HG03045 (cell line): ENCODE measurements at regions not wholly inside any gene's neighbourhood (a gene's known extent, or its start where the extent isn't known, plus 50 kb on each side); places are given as distances from the start of the nearest gene placed in this dataset.

Source experiments
- ATAC-seq: cut with Tn5 transposase; IDR thresholded peaks from one replicate; pipeline ENCODE4 v1.9.1; 2021; ENCODE audit warnings: mild to moderate bottlenecking, moderate library complexity; ENCODE audit not compliant: unreplicated experiment

GRCh38 chr5:157933005-157933404 is 74.1 kb upstream of the CLINT1 start:
- ATAC-seq = no peak

GRCh38 chr5:157930710-157931109 is 71.8 kb upstream of the CLINT1 start:
- no peak for ATAC-seq

GRCh38 chr5:157926977-157927376 is 68.0 kb upstream of the CLINT1 start:
- no peak for ATAC-seq

GRCh38 chr5:157925786-157926671 is 67.1 kb upstream of the CLINT1 start:
- no peak for ATAC-seq

- no peak for ATAC-seq
These were observed 66.2 kb upstream of the CLINT1 start for GRCh38 chr5:157924931-157925729.

- ATAC-seq = no peak
These were observed 65.5 kb upstream of the CLINT1 start for GRCh38 chr5:157924490-157924889.

GRCh38 chr5:157923765-157924164 is 64.8 kb upstream of the CLINT1 start:
- no peak for ATAC-seq

GRCh38 chr5:157922026-157922425 is 63.1 kb upstream of the CLINT1 start:
- no peak for ATAC-seq

- ATAC-seq = no peak
These were observed 61.9 kb upstream of the CLINT1 start for GRCh38 chr5:157920828-157921170.

- ATAC-seq = no peak
These were observed 60.1 kb upstream of the CLINT1 start for GRCh38 chr5:157918811-157919742.

GRCh38 chr5:157917899-157918809 is 59.2 kb upstream of the CLINT1 start:
- ATAC-seq = peak; percentile 62

- ATAC-seq = no peak
These were observed 58.5 kb upstream of the CLINT1 start for GRCh38 chr5:157917491-157917890.

- ATAC-seq = no peak
These were observed 56.7 kb upstream of the CLINT1 start for GRCh38 chr5:157915638-157916037.

- ATAC-seq = no peak
These were observed 55.3 kb upstream of the CLINT1 start for GRCh38 chr5:157914151-157914788.

GRCh38 chr5:157913575-157913974 is 54.6 kb upstream of the CLINT1 start:
- ATAC-seq = no peak

GRCh38 chr5:157912621-157913325 is 53.8 kb upstream of the CLINT1 start:
- ATAC-seq = peak; percentile 87

- no peak for ATAC-seq
These were observed 52.6 kb upstream of the CLINT1 start for GRCh38 chr5:157911568-157911967.
